PC-3 (cell line): ENCODE measurements at regions not wholly inside any gene's neighbourhood (a gene's known extent, or its start where the extent isn't known, plus 50 kb on each side); places are given as distances from the start of the nearest gene placed in this dataset.

Experiments
- ATAC-seq: fragments of 200-7000 bp; cut with Tn5 transposase; 2 replicates; pipeline ENCODE4 v1.9.1; 2020; ENCODE audit warnings: mild to moderate bottlenecking, moderate library complexity
- BruUV-seq: library from RNA; stranded (reverse); fragments of 400-500 nt; replicated peaks from 2 replicates; lab custom pipeline; 2021; lab: Mats Ljungman, UMichigan
- CTCF ChIA-PET: fragments of 300-600 bp; sonication (Branson Sonifier 250); formaldehyde crosslinking; loops from one replicate; lab custom pipeline; 2022; ENCODE audit warnings: antibody characterized with exemption; lab: Charles Lee
- POLR2A ChIA-PET: fragments of 300-600 bp; sonication (Branson Sonifier 250); formaldehyde crosslinking; loops from one replicate; lab custom pipeline; 2022; ENCODE audit warnings: antibody characterized with exemption; ENCODE audit not compliant: unreplicated experiment; lab: Charles Lee
- DNase-seq: peaks from one replicate; pipeline ENCODE4 v3.0.0-alpha.2; 2015
- H2AFZ ChIP-seq: fragments of 300-600 bp; sonication (generic); 2 replicates; pipeline ENCODE4 v1.6.0; 2016; ENCODE audit warnings: antibody characterized with exemption, low read length
- H3F3A ChIP-seq: fragments of 300-600 bp; sonication (generic); one replicate; pipeline ENCODE4 v1.6.0; 2017; ENCODE audit warnings: antibody characterized with exemption, low read length, control low read depth, mild to moderate bottlenecking; ENCODE audit not compliant: unreplicated experiment
- H3K27ac ChIP-seq: fragments of 300-600 bp; sonication (generic); 2 replicates; pipeline ENCODE4 v1.5.1; 2016; ENCODE audit warnings: mild to moderate bottlenecking, low read length
- H3K27me3 ChIP-seq: fragments of 300-600 bp; sonication (generic); 2 replicates; pipeline ENCODE4 v1.6.1; 2016; ENCODE audit warnings: low read length, mixed read lengths
- H3K36me3 ChIP-seq: fragments of 300-600 bp; sonication (generic); 2 replicates; pipeline ENCODE4 v1.6.1; 2016; ENCODE audit warnings: low read depth, mixed run types, low read length, mixed read lengths
- H3K4me1 ChIP-seq: fragments of 300-600 bp; sonication (generic); 2 replicates; pipeline ENCODE4 v1.5.1; 2016; ENCODE audit warnings: low read length; ENCODE audit not compliant: insufficient read depth
- H3K4me2 ChIP-seq: fragments of 300-600 bp; sonication (generic); 2 replicates; pipeline ENCODE4 v1.6.0; 2016; ENCODE audit warnings: low read length
- H3K4me3 ChIP-seq: fragments of 300-600 bp; sonication (generic); 2 replicates; pipeline ENCODE4 v1.5.1; 2016; ENCODE audit warnings: mild to moderate bottlenecking, low read length, mixed read lengths
- H3K79me2 ChIP-seq: fragments of 300-600 bp; sonication (generic); 2 replicates; pipeline ENCODE4 v1.6.1; 2017; ENCODE audit warnings: low read length, mixed read lengths
- H3K9ac ChIP-seq: fragments of 300-600 bp; sonication (generic); 2 replicates; pipeline ENCODE4 v1.6.0; 2016; ENCODE audit warnings: mild to moderate bottlenecking, low read length
- H3K9me2 ChIP-seq: fragments of 300-600 bp; sonication (generic); replicated peaks from 2 replicates; pipeline ENCODE4 v1.6.1; 2016; ENCODE audit warnings: mixed run types, low read length, mixed read lengths
- H3K9me3 ChIP-seq: fragments of 300-600 bp; sonication (generic); 2 replicates; pipeline ENCODE4 v1.6.1; 2016; ENCODE audit warnings: low read length, mixed read lengths
- H4K20me1 ChIP-seq: fragments of 300-600 bp; sonication (generic); 2 replicates; pipeline ENCODE4 v1.6.1; 2016; ENCODE audit warnings: low read length, mixed read lengths
- EZH2 ChIP-seq: fragments of 300-600 bp; sonication (generic); IDR thresholded peaks from one replicate; pipeline ENCODE4 v1.6.1; 2017; ENCODE audit warnings: antibody characterized with exemption, mild to moderate bottlenecking, low read length; ENCODE audit not compliant: unreplicated experiment
- EZH2phosphoT487 ChIP-seq: fragments of 300-600 bp; sonication (generic); IDR thresholded peaks from 2 replicates; pipeline ENCODE4 v1.6.1; 2018; ENCODE audit warnings: mild to moderate bottlenecking, antibody characterized with exemption, low read length, borderline replicate concordance
- intact Hi-C: fragments of 100-400 bp; cut with micrococcal nuclease; formaldehyde crosslinking; loops from 2 replicates; pipeline ENCODE4 v1.9.0; 2023
- TF ChIP-seq, protein P1 (sequence below): fragments of 300-600 bp; sonication (generic); conservative IDR thresholded peaks from 2 replicates; pipeline ENCODE4 v1.5.1; 2017; ENCODE audit warnings: antibody characterized with exemption, low read depth, mild to moderate bottlenecking, low read length

- H2AFZ ChIP-seq, result no peak overlapping the region
- ChIA-PET POLR2A (interaction anchor here (0.6 kb wide), 1 partner anchor 19 kb away, joined by 3 read pairs; no protein-coding TSS in a partner anchor), CTCF (interaction anchor here (0.5 to 1.1 kb wide), 6 partner anchors 46 to 701 kb away, joined by 3 to 5 read pairs (median 4); no protein-coding TSS in a partner anchor)
- no peaks in the 10 kb centered on the region for H3K36me3 ChIP-seq
- H3K79me2 ChIP-seq, result no peaks in the 10 kb centered on the region
- DNase-seq (peak; percentile 64), ATAC-seq (no peak)
- H3K4me2 ChIP-seq, result no peak overlapping the region
- peaks cover 6% of the 10 kb centered on the region; the same call in 1 of the 2 replicates for H3K4me1 ChIP-seq
- H3K9ac ChIP-seq, result no peak overlapping the region
- no peak overlapping the region for H3K27ac ChIP-seq
- H4K20me1 ChIP-seq, result no peaks in the 10 kb centered on the region
- no peaks in the 10 kb centered on the region for H3F3A ChIP-seq
- H3K9me2 ChIP-seq, result no peaks in the 10 kb centered on the region
- no peaks in the 10 kb centered on the region for H3K9me3 ChIP-seq
- H3K27me3 ChIP-seq, result no peaks in the 10 kb centered on the region
- no peak overlapping the region for H3K4me3 ChIP-seq
- BruUV-seq, result no TSS peak
- TF ChIP-seq EZH2phosphoT487 (no peak), EZH2 (no peak)
- TF ChIP-seq, protein P1, sequence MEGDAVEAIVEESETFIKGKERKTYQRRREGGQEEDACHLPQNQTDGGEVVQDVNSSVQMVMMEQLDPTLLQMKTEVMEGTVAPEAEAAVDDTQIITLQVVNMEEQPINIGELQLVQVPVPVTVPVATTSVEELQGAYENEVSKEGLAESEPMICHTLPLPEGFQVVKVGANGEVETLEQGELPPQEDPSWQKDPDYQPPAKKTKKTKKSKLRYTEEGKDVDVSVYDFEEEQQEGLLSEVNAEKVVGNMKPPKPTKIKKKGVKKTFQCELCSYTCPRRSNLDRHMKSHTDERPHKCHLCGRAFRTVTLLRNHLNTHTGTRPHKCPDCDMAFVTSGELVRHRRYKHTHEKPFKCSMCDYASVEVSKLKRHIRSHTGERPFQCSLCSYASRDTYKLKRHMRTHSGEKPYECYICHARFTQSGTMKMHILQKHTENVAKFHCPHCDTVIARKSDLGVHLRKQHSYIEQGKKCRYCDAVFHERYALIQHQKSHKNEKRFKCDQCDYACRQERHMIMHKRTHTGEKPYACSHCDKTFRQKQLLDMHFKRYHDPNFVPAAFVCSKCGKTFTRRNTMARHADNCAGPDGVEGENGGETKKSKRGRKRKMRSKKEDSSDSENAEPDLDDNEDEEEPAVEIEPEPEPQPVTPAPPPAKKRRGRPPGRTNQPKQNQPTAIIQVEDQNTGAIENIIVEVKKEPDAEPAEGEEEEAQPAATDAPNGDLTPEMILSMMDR, result peak; percentile 72
- intact Hi-C loops, result loop anchor here (2.0 to 10.0 kb wide), 4 partner anchors 160 to 434 kb away; no protein-coding TSS in a partner anchor
Measured at GRCh38 chr9:28774433-28775235, 1201.4 kb upstream of the C9orf72 start.

DNA sequence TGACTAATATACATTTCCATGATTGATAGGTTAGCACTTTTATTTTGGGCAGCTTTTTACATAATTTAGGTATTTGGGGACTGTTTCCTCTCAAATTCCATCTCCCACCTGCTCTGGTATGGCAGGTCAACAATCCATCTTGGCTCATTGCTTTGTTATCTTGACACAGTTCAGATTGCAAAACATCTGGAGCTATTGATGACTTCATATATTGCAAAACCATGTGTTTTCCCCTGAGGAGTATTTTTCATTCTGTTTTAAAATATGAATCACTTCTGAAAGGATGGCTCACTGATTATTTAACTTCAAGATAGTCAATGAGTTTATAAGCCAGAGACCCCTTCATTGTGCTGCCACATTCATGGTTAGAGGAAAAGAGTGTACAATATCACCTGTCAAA, 1206.0 kb upstream of the C9orf72 start:
- BruUV-seq, result no TSS peak
- Histone ChIP-seq H3F3A (no peaks in the 10 kb centered on the region), H3K79me2 (no peaks in the 10 kb centered on the region), H4K20me1 (no peaks in the 10 kb centered on the region), H3K27ac (no peak overlapping the region), H3K9me2 (no peaks in the 10 kb centered on the region), H2AFZ (no peak overlapping the region), H3K4me3 (no peak overlapping the region), H3K9me3 (no peaks in the 10 kb centered on the region), H3K36me3 (no peaks in the 10 kb centered on the region), H3K9ac (no peak overlapping the region), H3K27me3 (no peaks in the 10 kb centered on the region), H3K4me1 (peaks cover 12% of the 10 kb centered on the region; the same call in 1 of the 2 replicates), H3K4me2 (no peak overlapping the region)
- intact Hi-C loops, result loop anchor here (10.0 kb wide), 3 partner anchors 156 to 296 kb away; no protein-coding TSS in a partner anchor
- no peak for TF ChIP-seq EZH2
- TF ChIP-seq, protein P1, result no peak
- TF ChIP-seq EZH2phosphoT487, result no peak
- ChIA-PET CTCF (no interaction called here), POLR2A (no interaction called here)
- DNase-seq (peak; percentile 32), ATAC-seq (no peak)

DNA sequence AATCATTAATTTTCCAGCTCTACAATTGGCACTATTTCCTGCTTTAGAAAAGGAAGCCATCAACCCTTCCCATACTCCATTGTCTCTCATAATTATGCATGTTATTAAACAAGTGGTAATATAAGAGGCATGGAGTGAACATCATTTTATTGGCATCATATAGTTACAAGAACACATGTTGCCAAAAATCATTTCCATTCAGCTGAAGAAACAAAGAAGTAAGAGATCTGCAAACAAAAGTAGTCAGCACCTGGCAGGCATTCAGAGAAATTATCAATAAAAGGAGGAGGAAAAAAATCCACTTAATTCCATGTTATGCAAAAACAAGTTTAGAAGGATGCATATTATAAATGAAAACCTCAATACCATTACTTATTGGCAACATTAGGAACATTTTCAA, 1208.2 kb upstream of the C9orf72 start:
- peaks cover 12% of the 10 kb centered on the region; the same call in 1 of the 2 replicates for H3K4me1 ChIP-seq
- no peak overlapping the region for H3K4me3 ChIP-seq
- no peaks in the 10 kb centered on the region for H3K9me3 ChIP-seq
- intact Hi-C loops, result no loop called here
- no peak overlapping the region for H2AFZ ChIP-seq
- no peaks in the 10 kb centered on the region for H3K36me3 ChIP-seq
- ChIA-PET POLR2A (no interaction called here), CTCF (no interaction called here)
- no peaks in the 10 kb centered on the region for H4K20me1 ChIP-seq
- DNase-seq (peak; percentile 38), ATAC-seq (peak; percentile 45; the same call in 1 of the 2 replicates)
- H3K79me2 ChIP-seq, result no peaks in the 10 kb centered on the region
- TF ChIP-seq EZH2 (no peak), EZH2phosphoT487 (no peak)
- TF ChIP-seq, protein P1, result no peak
- no TSS peak for BruUV-seq
- H3K27me3 ChIP-seq, result no peaks in the 10 kb centered on the region
- H3F3A ChIP-seq, result no peaks in the 10 kb centered on the region
- H3K9ac ChIP-seq, result no peak overlapping the region
- H3K9me2 ChIP-seq, result no peaks in the 10 kb centered on the region
- no peak overlapping the region for H3K27ac ChIP-seq
- H3K4me2 ChIP-seq, result no peak overlapping the region
